ENCODE measurements at regions not wholly inside any gene's neighbourhood (a gene's known extent, or its start where the extent isn't known, plus 50 kb on each side); places are given as distances from the start of the nearest gene placed in this dataset.

DNA sequence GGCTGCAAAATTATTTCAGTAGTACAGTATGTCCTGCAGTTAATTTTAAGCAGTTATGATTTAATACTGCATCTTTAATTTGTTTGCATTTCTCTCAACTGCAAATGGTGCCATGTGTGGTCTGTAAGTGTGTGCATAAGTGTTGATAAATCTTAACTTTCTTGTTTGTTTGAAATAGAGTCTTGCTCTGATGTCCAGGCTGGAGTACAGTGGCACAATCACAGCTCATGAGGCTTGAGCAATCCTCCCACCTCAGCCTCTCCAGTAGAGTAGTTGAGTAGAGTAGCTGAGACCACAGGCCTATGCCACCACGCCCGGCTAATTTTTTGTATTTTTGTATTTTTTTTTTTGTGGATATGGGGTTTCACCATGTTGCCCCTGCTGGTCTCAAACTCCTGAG lies 322.5 kb upstream of the NR3C2 start:
- TF ChIP-seq, protein P1, sequence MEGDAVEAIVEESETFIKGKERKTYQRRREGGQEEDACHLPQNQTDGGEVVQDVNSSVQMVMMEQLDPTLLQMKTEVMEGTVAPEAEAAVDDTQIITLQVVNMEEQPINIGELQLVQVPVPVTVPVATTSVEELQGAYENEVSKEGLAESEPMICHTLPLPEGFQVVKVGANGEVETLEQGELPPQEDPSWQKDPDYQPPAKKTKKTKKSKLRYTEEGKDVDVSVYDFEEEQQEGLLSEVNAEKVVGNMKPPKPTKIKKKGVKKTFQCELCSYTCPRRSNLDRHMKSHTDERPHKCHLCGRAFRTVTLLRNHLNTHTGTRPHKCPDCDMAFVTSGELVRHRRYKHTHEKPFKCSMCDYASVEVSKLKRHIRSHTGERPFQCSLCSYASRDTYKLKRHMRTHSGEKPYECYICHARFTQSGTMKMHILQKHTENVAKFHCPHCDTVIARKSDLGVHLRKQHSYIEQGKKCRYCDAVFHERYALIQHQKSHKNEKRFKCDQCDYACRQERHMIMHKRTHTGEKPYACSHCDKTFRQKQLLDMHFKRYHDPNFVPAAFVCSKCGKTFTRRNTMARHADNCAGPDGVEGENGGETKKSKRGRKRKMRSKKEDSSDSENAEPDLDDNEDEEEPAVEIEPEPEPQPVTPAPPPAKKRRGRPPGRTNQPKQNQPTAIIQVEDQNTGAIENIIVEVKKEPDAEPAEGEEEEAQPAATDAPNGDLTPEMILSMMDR (IDR thresholded peaks at IDR 0.05 in 4 of 5, conservative IDR thresholded peaks at IDR 0.05 in 1 of 5) = no peak
- TF ChIP-seq POLR2A (IDR thresholded peaks at IDR 0.05) = no peak

All from gastrocnemius medialis (tissue), 4 donors.